ENCODE measurements at regions not wholly inside any gene's neighbourhood (a gene's known extent, or its start where the extent isn't known, plus 50 kb on each side); places are given as distances from the start of the nearest gene placed in this dataset.

DNA sequence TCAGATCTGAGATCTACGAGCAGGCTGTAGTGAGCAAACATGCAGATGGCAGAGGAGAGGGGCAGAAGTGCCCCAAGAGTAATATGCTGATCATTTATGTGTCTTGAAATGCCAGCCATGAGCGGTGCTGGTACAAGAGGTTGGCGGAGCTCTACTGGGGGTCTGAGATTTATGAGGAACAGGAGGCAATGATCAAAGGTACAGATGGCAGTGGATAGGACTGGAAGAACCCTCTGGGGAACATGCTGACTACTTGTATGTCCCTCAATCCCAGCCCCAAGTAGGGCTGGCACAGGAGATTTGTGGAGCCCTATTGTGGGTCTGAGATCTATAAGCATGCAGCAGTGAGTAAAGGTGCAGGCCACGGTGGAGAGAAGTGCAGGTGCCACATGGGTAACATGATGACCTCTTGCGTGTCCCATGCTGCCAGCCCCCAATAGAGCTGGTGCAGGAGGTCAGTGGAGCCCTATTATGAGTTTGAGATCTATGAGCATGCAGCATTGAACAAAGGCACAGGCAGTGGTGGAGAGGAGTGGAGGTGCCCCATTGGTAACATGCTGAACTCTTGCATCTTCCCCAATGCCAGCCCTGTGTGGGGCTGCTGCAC is 97.2 kb upstream of the ZNF678 start (continued):
- TF ChIP-seq ZNF121 (CRISPR knock-in tag; conservative IDR thresholded peaks at IDR 0.05) (no peak), ZNF311 (CRISPR knock-in tag; IDR thresholded peaks at IDR 0.05) (no peak), RBFOX2 (IDR thresholded peaks at IDR 0.05; ENCODE audit: low read depth, low read length) (no peak), ZNF184 (CRISPR knock-in tag; IDR thresholded peaks at IDR 0.05) (no peak), DPF2 (IDR thresholded peaks at IDR 0.05) (no peak)
- TF ChIP-seq, protein P1, sequence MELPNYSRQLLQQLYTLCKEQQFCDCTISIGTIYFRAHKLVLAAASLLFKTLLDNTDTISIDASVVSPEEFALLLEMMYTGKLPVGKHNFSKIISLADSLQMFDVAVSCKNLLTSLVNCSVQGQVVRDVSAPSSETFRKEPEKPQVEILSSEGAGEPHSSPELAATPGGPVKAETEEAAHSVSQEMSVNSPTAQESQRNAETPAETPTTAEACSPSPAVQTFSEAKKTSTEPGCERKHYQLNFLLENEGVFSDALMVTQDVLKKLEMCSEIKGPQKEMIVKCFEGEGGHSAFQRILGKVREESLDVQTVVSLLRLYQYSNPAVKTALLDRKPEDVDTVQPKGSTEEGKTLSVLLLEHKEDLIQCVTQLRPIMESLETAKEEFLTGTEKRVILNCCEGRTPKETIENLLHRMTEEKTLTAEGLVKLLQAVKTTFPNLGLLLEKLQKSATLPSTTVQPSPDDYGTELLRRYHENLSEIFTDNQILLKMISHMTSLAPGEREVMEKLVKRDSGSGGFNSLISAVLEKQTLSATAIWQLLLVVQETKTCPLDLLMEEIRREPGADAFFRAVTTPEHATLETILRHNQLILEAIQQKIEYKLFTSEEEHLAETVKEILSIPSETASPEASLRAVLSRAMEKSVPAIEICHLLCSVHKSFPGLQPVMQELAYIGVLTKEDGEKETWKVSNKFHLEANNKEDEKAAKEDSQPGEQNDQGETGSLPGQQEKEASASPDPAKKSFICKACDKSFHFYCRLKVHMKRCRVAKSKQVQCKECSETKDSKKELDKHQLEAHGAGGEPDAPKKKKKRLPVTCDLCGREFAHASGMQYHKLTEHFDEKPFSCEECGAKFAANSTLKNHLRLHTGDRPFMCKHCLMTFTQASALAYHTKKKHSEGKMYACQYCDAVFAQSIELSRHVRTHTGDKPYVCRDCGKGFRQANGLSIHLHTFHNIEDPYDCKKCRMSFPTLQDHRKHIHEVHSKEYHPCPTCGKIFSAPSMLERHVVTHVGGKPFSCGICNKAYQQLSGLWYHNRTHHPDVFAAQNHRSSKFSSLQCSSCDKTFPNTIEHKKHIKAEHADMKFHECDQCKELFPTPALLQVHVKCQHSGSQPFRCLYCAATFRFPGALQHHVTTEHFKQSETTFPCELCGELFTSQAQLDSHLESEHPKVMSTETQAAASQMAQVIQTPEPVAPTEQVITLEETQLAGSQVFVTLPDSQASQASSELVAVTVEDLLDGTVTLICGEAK (IDR thresholded peaks at IDR 0.05): no peak
- TF ChIP-seq, protein P1 (CRISPR knock-in tag; IDR thresholded peaks at IDR 0.05): no peak
